Stimulated activated CD4-positive, alpha-beta T cell treated with anti-CD3 and anti-CD28 coated beads, Interleukin-12 subunit alpha, Interleukin-12 subunit beta, amount 100 ng/mL, for 4 hours (primary cell): ENCODE measurements at regions not wholly inside any gene's neighbourhood (a gene's known extent, or its start where the extent isn't known, plus 50 kb on each side); places are given as distances from the start of the nearest gene placed in this dataset.

Experiments
- DNase-seq: peaks from one replicate; pipeline ENCODE4 v3.0.0-alpha.2; 2020

- DNase-seq: no peak
These were observed 243.5 kb upstream of the KBTBD8 start for GRCh38 chr3:66754613-66755012.

- DNase-seq: no peak
These were observed 242.2 kb upstream of the KBTBD8 start for GRCh38 chr3:66755924-66756323.

- no peak for DNase-seq
These were observed 241.6 kb upstream of the KBTBD8 start for GRCh38 chr3:66756468-66757036.

DNA sequence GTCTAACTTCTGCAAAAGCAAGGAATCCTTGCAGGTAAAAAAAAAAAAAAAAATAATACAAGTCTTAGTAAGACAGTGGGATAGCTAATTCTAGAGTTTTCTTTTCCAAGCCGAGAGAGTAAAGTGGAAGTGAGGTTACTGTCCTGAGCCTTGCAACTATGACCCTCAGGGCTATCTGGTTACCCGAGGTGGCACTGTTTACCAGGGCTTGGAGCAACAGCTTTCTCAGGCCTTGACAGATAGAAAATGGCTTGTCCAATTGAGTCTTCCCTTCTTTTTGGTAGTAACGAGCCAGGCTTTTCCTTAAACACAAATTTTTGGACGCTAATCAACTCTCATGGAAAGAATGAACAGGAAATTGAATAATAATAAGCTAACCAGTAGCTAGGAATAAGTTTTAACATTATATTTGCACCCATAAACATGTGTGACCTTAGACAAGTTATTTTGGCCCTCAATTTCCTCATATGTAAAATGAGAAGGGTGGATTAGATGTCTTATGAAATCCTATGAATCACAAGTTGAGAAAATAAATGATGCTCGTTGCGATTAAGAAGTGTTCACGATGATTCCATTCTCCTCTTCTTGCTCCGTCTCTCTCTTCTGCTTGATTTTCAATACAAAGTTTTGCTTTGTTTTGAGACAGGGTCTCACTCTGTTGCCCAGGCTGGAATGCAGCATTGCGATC is 236.9 kb upstream of the KBTBD8 start:
- no peak for DNase-seq

GRCh38 chr3:66762916-66763693 is 235.0 kb upstream of the KBTBD8 start:
- DNase-seq: no peak

- no peak for DNase-seq
These were observed 220.0 kb upstream of the KBTBD8 start for GRCh38 chr3:66778107-66778506.

GRCh38 chr3:66778777-66779176 is 219.3 kb upstream of the KBTBD8 start:
- DNase-seq: no peak

GRCh38 chr3:66785191-66785909 is 212.8 kb upstream of the KBTBD8 start:
- no peak for DNase-seq

- DNase-seq: no peak
These were observed 208.4 kb upstream of the KBTBD8 start for GRCh38 chr3:66789580-66790237.

DNA sequence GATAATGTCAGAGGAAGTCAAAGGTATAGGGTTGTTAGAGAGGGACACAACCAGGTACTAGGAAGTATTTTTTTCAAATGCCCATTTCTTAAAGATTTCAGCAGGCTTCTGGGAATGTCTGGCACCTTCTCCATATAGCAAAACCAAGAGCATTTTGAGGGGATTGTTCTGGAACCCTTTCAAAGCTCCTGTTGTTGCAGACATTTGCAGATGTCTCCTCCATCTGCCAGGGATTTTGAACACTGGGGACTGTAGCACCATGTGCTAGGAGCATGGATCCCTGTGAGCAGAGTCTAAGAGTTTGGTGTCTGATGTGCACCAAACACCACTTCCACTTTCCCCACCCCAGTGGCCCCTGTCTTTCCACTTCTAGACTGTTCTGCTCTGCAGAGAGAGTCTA is 206.0 kb upstream of the KBTBD8 start:
- no peak for DNase-seq

- DNase-seq: no peak
These were observed 202.7 kb upstream of the KBTBD8 start for GRCh38 chr3:66795365-66795764.

DNA sequence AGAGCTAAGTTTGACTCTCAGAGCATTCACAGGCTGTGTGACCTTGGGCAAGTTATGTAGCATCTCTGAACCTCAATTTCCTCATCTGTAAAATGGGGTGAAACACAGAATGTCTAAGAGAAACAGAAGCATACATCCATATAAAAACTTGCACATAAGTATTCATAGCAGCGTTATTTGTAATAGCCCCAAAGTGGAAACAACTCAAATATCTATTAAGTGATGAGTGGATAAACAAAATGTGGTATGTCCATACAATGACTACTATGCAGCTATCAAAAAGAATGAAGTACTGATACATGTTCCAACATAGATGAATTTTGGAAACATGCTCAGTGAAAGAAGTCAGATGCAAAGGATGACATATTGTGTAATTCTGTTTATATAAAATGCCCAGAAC is 201.8 kb upstream of the KBTBD8 start:
- no peak for DNase-seq

- DNase-seq: no peak
These were observed 200.1 kb upstream of the KBTBD8 start for GRCh38 chr3:66797889-66798560.

DNA sequence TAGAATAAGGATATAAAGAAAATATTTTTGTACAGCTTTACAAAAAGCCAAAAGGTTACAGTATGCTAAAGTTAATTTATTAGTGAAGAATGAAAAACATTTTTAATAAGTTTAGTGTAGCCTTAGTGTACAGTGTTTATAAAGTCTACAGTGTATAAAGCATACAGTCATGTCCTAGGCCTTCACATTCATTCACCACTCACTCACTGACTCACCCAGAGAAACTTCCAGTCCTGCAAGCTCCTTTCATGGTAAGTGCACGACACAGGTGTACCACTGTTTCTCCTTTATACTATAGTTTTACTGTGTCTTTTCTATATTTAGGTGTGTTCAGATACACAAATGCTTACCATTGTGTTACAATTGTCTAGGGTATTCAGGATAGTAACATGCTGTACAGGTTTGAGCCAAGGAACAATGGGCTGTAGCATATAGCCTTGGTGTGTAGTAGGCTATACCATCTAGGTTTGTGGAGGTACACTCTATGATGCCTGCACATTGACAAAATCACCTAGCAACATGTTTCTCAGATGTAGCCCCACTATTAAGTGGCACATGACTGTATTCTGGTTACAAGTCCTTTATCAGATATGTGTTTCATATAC is 197.1 kb upstream of the KBTBD8 start:
- DNase-seq: no peak

GRCh38 chr3:66803206-66803605 is 194.9 kb upstream of the KBTBD8 start:
- DNase-seq: no peak

DNA sequence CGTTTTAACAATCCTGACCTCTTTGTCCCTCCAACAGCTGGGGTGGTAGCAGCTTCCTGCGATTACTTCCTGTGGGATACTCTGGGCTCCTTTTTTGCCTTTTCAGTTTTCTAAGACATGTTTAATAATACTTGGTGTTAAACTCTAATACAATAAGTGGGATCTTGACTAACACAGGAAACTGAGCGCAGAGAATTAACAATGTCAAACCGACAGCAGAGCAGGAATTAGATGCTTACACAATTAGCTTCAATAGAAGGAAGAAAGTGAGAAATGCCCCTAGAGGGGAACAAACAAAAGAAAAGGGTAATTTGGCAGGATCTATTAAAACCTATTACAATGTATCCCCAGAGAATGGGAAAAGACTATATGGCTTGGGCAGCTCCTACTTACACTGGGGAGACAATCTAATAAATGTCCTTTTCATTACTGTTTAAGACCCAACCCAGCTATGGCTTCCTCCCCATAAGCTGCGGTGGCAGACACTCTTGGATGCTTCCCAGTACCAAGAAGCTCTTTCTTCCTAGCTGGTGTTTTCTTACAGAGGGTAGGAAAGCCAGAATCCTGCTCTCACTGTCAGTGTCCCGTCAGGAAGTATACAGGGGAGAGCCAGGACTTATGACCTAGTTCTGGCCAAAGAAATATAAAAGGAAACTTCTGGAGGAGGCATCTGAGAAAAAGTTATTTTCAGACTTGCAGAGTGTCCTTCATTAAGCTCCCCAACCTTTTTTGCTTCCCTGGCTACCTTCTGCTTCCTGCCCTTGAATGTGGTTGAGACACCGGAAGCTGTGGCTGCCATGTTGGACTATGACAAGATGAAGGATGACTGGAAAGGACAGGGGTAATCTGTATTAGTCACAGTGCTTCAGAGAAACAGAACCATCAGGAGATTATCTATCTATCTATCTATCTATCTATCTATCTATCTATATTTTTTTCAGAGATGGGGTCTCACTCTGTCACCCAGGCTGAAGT is 194.1 kb upstream of the KBTBD8 start:
- DNase-seq: no peak

GRCh38 chr3:66808891-66809594 is 189.1 kb upstream of the KBTBD8 start:
- no peak for DNase-seq

GRCh38 chr3:66809595-66809958 is 188.5 kb upstream of the KBTBD8 start:
- no peak for DNase-seq

DNA sequence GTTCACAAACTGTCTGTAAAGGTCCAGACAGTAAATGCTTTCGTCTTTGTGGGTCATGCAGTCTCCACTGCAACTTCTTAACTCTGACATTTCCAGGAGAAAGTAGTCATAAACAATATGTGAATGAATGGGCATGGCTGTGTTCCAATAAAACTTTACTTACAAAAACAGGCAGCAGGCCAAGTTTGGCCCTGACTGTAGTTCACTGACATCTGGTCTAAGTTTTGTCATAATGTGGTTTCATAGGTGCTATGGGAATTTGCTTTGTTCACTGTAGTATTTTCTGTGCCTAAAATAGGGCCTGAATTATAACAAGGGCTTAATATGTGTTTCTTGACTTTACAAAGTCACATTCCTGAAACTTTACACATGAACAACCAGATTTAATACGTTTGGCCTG is 186.0 kb upstream of the KBTBD8 start:
- no peak for DNase-seq

DNA sequence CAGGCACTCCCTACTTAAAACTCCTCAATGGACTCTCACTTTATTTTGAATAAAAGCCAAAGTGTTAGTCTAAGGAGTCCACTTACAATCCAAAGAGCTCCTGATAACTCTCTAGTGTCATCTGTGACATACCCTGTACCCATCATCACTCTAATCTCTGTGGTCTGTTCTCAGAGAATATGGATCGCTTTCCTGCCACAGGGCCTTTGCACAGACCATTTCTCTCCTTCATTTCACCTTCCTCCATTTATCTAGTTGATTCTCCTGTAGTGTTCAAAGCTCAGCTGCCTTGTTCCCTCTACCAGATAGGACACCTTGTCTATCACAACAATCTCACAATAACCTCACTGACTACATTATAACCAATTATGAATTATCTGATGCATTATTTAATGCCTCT is 185.4 kb upstream of the KBTBD8 start:
- DNase-seq: no peak
